Stimulated activated CD8-positive, alpha-beta memory T cell treated with anti-CD3 and anti-CD28 coated beads, Interleukin-15, amount 100 ng/mL, for 24 hours (primary cell): ENCODE measurements at regions not wholly inside any gene's neighbourhood (a gene's known extent, or its start where the extent isn't known, plus 50 kb on each side); places are given as distances from the start of the nearest gene placed in this dataset.

Experiments
- DNase-seq: peaks from one replicate; pipeline ENCODE4 v3.0.0-alpha.2; 2020; ENCODE audit warnings: low read depth

DNA sequence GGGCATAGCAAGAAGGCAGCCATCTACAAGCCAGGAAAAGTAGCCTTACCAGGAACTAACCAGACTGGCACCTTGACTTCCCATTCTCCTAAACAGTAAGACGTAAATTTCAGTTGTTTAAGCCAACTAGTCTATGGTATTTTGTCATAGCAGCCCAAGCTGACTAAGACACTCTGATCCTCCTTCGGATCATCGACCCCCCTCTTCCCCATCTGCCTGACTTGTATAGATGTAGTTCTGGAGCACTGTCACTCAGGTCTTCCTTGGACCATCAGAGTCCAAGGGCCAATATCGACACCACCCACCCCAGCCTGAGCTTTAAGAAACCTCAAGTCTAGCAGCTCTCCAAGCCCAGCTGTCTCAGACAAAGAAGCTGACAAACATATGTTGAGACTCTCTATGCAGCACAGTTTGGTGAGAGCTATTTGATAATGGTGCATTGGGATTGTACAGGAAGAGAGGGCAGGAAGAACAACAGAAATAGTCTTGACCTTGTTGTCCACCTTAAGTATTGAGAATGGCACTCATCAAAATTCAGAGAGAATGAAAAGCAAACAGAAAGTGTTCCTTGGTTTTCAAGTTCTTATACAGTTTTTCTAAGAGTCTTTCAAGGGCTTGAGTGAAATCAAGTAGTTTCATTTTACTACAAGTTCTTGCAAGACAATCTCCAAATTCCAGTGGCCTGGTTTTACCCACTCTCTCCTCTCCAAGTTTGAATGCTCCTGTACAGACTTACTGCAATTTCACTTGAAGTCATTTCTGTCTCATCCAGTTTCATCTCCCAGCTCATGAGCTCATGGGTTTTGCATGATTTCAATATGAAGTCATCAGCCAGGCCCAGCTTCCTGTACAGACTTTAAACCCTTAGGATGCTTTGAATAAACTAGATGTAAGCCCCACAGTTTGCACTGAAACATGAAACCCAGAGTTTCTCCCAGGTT lies 122.3 kb upstream of the RAI14 start:
- DNase-seq, result no peak

DNA sequence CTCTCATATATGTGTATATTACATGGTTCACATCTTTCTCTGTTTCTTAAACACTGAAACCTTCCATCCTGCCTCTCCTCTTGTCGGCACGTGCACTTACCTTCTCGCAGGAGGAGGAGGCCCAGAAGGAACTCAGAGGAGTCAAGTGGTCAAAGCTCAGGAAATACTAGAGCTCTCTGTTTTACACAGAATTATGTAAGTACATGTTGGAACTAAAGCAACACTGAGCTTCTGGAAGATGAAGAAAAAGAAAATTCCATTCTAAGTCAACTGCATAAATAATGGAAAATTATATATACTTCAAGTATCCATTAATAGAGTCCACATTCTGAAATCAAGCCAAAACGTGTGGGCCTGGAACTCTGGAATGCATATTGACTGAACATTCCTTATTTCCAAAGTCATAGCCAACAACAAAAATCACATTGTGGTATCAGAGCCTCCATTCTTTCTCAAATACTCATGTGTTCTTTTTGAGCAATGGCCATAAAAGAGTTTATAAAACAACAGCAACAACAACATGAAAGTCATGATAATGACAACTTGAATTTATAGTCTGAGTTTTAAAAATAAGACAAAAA lies 121.5 kb upstream of the RAI14 start:
- no peak for DNase-seq

DNA sequence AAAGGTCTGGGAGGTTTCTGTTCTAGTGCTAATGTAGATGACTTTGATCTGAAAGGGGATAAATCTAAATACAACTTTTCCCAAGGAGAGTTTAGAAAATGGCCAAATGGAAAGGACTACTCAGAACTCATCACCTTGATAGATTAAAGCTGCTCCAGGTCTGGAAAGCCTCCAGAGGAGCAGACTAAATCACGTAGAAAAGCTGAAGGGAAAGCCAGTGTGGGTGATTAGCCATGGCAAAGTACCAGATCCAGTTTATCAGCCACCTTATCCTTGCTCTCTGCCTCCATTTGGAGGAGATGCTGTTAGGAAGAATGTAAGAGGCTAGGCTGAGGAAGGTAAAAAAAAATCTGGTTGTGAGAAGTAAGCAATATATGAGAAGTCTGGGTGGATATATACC lies 120.7 kb upstream of the RAI14 start:
- DNase-seq, result no peak

DNA sequence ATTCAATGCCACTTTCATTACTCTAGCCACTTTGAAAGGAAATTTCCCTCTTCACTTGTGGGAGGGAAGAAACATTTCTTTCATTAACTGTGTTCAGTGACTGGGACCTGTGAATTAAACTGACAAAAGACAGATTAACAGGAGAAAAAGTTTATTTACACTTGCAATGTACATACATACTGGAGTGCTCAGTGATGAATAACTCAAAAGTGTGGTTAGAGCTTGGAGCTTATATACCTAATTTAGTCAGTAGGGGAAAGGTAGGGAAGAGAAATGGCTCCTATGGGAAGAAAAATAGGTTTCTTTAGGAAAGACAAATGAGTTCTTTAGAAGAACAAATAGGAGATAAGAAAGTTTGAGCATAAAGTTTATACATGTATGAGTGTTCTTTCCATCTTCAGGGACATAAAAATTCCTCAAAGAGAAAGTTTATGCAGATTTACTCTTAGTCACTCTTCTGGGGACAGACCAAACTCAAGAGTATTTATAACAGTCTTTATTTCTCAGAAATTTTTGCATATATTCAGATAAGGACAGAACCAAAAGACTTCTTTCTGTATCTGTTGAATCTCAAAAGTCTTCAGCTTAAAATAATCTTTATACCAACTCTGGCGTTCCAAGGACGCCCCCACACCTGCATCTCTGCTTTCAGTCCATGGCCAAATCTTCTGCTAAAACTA lies 120.0 kb upstream of the RAI14 start:
- DNase-seq, result no peak

DNA sequence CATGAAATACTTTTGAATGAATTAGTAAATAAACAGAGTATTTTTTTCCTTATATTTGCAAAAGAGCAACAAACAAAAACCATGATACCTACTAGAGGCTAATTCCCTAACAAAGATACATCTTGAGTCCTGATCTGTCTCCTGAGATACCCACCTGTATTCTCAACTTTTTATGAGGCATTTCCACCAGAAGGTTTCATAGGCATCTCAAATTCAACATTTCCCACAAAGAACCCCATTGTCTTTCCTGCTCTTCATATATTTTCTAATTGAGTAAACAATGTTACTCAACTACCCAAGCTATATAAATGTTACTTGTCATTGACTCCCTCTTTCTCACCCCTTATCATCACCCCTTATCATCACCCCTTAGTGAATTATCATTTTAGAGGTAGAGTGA lies 119.4 kb upstream of the RAI14 start:
- no peak for DNase-seq

DNA sequence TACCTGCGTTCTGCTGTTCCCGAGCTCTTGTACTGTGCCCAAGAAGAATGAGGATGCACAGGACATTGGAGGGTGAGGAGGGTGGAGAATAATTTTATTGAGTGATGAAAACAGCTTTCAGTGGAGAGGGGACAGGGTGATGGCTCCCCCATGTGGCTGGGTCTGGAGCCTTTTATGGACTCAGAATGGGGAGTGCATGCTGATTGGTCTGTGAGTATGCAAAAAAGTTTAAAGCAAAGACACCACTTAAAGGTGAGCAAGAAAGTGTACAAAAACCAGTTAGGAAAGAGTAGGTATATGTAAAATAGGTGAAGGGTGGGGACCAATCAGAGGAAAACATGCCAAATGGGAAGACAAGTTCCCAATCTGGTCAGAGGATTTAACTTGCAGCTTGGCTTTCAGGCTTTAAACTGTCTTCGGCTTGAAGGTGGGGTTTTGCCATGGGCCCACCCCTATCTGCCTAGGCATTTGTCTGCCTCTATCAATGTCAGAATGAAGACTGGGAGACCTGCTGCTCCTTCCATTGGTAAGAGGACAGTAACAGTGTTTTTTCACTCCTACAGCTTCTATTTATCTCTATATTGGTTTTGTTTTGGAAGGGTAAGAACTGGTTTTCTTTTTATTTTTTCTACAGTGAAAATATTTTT lies 118.0 kb upstream of the RAI14 start:
- no peak for DNase-seq

DNA sequence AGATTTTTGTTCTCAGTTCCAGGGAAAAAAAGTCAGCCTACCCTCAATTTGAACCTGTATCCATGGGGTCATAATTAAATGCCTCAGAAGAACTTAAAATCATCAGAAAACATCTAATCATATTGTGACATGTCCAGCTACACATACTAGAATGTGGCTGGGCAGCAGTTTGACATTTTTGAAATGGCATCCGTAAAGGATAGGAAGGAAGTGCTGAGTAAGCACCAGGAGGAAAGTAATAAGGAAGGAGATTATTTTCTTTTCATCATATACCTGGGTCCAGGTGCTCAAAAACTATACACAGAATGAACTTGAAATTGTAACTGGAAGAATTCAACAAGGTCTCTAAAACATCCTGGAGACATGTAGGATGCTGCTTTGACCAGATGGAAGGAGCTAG lies 116.9 kb upstream of the RAI14 start:
- no peak for DNase-seq

DNA sequence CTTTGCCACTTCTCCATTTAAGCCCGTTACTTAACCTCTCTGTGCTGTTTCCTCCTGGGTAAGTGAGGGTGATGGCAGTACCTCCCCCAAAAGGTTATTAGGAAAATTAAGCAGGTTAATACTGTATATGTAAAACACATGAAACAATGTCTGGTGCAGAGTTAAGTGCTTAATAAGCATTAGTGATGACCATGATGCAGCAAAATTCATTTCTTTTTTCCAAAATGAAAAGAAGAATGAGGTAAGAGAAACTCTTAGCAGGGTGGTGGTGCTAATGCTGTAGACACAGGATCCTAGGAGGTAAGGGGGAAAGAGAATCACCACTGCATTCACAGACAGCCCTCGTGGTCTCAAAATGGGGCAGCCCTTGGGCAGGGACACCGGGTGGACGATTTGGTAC lies 115.1 kb upstream of the RAI14 start:
- no peak for DNase-seq

DNA sequence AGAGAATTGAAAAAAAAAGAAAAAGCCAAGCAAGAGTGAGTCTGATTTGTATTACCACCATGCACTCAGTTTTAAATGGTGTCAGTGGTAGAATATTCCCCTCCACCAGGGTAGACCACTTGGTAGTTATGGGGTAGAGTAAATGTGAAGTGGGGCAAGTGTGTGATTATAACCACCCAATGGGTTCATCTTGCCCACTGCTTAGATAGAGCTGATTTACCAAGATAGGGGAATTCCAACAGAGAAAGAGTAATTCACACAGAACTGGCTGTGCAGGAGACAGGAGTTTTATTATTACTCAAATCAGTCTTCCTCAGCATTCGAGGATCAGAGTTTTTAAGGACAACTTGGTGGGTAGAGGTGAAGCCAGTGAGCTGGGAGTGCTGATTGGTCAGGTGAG lies 113.3 kb upstream of the RAI14 start:
- DNase-seq, result no peak

DNA sequence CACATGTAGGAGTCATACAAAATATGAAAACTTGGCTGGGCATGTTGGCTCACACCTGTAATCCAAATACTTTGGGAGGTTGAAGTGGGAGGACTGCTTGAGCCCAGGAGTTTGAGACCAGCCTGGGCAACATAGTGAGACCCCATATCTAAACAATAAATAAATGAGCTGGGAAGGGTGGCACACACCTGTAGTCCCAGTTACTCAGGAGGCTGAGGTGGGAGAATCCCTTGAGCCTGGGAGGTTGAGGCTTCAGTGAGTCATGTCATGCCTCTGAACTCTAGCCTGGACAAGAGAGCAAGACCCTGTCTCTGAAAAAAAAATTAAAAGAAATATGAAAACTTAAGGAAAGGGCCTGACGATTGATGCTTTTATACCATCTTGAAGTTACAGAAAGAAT lies 112.4 kb upstream of the RAI14 start:
- DNase-seq, result no peak

DNA sequence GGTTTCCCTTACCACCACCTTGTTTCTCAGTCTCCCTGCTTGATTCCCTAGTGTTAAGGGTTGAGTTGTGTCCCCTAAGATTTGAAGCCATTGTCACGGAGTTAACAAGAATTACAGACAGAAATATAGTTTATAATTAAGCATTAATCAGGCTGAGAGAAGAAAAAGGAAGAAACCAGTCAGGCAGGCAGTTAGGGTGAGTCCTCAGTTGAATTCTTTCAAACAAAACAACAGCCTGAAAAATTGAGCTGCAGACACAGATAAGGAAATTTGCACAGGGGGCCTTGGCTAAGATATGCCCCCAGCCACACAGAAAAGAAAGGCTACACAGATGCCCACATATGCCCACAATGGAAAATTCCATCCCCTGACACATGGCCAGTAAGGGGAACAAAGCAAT lies 111.7 kb upstream of the RAI14 start:
- no peak for DNase-seq

DNA sequence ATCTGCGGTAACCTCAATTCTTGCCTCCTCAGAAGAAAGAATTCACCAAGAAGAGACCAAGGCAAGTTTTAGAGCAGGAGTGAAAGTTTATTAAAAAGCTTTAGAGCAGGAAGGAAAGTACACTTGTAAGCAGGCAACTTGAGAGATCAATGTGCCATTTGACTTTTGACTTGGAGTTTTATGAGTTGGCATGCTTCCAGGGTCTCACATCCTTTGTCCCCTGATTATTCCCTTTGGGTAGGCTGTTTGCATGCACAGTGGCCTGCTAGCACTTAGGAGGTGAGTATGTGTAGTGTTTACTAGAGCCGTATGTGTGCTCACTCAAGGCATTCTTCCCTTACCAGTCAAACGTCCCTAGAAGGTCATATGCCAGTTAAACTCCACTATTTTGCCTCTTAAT lies 111.0 kb upstream of the RAI14 start:
- no peak for DNase-seq

DNA sequence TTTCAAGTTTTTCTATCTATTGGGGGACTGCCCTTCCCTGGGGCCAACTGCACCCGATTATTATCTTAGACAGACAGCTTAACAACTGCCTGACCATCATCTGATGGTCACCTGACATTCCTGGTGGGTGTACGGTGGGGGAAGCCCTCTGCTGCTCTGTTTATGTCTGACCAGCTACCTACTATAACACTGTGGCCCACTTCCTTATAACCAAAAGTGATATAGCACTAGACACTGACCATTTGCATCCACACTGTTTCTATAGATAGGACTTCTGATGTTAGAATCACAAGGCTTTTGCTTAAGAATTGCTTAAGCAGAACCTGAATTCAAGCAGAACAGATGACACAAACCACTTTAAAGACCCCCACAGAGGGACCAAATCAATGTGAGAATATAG lies 110.5 kb upstream of the RAI14 start:
- DNase-seq, result no peak

DNA sequence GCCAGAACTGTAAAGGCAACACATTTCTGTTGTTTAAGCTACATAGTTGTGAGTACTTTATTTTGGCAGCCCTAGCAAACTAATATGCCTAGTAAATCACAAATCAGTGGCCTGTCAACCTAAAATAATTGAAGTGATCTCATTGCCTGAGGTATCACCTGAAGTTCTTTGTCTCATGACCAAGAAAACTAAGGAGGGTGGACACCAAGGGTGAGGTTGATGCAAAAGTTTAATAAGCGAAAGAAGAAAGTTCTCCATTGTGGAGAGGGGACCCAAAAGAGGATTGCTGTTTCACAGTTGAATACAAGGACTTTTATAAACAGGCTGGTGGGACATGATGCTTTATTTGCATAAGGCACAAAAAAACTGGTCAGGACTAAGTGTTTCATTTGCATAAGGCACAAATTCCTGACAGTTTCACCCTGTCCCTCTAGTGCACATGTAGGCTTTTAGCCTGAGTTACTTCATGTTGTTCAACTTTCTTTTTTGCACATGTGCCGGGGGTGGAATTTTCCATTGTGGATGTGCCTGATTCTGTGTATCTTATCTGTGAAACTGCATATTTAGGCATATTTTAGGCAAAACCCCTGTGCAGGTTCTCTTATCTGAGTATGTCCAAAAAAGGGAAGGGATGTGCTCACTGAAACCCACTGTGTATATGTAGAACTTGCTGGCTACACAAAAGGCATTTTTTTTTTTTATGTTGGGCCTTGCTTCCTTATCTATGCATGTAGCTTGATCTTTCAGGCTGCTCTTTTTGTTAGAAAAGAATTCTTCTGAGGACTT lies 108.6 kb upstream of the RAI14 start:
- no peak for DNase-seq

DNA sequence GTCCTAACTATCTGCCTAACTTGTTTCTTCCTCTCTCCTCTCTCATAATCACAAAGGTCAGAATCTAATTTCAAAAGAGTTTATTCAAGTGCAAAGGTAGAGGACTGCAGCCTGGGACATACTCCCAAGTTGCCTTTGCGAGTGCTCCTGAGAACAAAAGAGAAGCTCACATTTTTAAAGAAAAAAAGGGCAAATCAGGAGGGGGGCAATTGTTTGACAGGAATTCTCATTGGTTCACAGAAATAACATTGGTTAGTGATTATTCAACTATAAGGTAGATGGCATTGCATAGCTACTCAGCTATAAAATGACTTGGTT lies 108.1 kb upstream of the RAI14 start:
- DNase-seq, result no peak

DNA sequence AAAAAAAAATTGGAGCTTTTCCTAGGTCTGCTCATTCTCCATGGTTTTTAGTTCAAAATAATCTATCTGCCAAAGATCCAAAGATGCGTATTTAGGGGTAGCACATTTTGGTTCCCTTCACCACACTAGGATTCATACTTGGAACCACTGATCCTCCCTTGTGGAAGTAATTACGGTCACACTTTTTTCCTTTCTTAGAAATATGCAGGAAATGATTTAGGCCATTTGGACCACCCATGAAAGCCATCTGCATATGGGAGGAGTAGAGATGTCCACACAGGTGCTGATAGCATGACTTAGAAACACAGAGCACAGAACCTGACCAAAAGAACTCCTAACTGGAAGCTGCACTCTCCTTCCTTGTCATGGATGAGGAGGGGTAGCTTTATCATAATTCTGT lies 105.9 kb upstream of the RAI14 start:
- DNase-seq, result no peak

DNA sequence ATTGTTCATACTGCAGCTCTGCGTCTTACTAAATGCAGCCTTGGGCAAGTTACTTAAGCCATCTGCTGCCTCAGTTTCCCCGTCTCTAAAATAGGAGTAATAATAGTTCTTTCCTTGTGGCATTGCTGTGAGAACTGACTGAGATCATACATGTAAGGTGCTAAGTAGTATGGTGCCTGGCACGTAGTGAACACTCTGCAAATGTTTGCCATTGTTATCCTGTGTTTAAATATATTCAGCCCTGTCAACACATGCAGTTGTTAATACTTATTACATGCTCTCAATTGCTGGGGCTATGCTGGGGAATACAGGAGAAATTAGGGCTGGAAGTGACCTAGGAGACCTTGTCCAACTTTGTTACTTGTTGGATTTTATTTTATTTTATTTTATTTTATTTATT lies 105.2 kb upstream of the RAI14 start:
- DNase-seq, result no peak

DNA sequence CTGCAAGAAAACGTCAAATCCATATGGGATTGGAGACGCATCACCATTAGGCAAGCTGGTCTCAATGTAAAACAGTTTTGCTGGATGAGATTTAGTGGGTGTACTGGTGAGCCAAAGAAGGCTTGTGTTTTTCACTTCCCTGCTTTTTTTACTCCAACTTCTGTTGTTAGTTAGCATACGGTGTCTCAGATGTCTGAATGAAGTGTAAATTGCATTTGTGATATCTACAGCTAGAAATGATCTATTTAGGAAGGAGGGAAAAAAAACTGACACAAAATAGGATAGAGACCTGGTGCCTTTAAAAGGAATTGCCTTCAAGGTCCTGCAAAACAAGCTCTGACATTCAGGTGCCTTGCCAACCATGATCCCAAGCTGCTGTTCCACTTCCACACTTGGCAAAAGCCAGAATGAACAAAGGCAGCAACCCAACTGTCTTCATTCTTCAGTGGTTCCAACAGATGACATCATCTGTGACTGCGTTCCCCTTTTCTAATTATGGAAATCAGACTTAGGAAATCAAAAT lies 104.2 kb upstream of the RAI14 start:
- no peak for DNase-seq

DNA sequence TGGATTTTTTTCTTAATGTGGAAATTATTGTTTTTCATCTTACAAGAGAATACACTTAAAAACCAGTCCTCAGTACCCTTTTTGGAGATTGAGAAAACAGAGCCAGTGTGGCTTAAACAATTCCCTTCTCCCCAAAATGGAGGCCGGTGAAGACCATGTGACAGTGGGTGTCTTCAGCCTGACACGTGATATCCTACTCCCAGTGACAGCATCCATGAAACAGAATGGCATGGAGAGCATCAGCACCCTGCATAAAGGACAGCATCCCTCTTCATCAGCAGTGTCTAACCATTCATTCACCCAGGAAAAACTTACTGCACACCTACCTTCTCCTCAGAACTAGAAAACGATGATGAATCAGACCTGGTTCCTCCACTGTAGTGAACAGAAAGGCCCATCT lies 103.4 kb upstream of the RAI14 start:
- no peak for DNase-seq

DNA sequence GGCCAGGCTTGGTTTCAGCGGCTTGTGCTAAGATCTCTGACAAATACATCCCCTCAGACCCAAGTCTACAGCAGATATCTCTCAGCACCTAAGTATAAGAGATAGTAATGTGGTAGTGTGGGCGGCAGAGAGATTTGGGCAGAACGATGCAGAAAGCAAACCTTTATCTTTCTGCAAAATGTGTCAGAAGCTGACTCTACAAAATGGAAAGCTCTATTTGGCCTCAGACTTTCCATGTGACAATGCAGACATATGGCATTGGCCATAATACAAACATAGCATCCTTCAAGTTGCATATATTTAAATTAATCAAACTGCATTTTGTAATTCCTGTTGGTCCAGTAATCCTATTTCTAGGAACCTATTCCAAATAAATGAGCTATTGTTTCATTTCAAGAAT lies 102.5 kb upstream of the RAI14 start:
- DNase-seq, result no peak

DNA sequence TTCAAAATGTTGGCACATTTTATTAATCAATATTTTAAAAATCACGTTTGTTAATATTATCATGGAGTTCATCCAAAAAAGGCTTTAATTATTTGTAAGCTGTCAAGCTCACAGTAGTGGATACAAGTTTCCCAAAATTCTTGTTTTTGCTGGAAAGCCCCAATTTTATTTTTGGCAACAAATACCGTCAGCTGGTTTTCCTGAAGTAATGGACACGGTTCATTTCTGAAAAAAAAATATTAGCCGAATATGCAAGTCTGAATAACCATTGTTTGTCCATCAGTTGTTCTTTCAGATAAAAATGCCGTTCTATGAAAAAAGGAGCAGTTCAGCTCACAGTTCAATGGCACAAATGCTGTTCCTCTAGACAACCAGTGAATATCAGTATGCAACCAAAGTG lies 101.5 kb upstream of the RAI14 start:
- DNase-seq, result no peak
